GM12878 (cell line): ENCODE measurements at regions not wholly inside any gene's neighbourhood (a gene's known extent, or its start where the extent isn't known, plus 50 kb on each side); places are given as distances from the start of the nearest gene placed in this dataset.

ENCODE experiments used
- ATAC-seq: fragments of 200-7000 bp; cut with Tn5 transposase; 3 replicates; pipeline ENCODE4 v1.9.1; 2020; ENCODE audit warnings: mild to moderate bottlenecking, moderate library complexity
- BruUV-seq: library from RNA; stranded (reverse); fragments of 400-500 nt; replicated peaks from 2 replicates; lab custom pipeline; 2021; lab: Mats Ljungman, UMichigan
- CTCF ChIA-PET: fragments of 300-600 bp; sonication (Branson Sonifier 250); formaldehyde crosslinking; extraction: SDS; loops from one replicate; lab custom pipeline; 2021; ENCODE audit warnings: inconsistent platforms; lab: Yijun Ruan, JAX
- POLR2A ChIA-PET: fragments of 350-600 bp; formaldehyde crosslinking; extraction: SDS; loops from one replicate; lab custom pipeline; 2021; ENCODE audit warnings: inconsistent platforms; lab: Charles Lee
- RAD21 ChIA-PET: fragments of 300-600 bp; sonication (Branson Sonifier 250); formaldehyde crosslinking; loops from one replicate; lab custom pipeline; 2023; ENCODE audit warnings: antibody characterized with exemption; ENCODE audit not compliant: unreplicated experiment; lab: Charles Lee
- SMC1A ChIA-PET: fragments of 300-600 bp; sonication (Branson Sonifier 250); formaldehyde crosslinking; loops from one replicate; lab custom pipeline; 2023; ENCODE audit not compliant: unreplicated experiment, uncharacterized antibody; lab: Charles Lee
- DNase-seq: peaks from one replicate; pipeline ENCODE4 v3.0.0-alpha.2; 2011; ENCODE audit warnings: low read depth, low spot score
- FAIRE-seq: peaks from 3 replicates; lab custom pipeline; 2011; peaks lifted over from hg19 to GRCh38; lab: Jason Lieb, UNC
- H2AFZ ChIP-seq: 2 replicates; pipeline ENCODE4 v1.6.0; 2011; ENCODE audit warnings: low read depth, low read length, control low read depth; ENCODE audit not compliant: control insufficient read depth
- H3K27ac ChIP-seq: 2 replicates; pipeline ENCODE4 v1.5.1; 2011; ENCODE audit warnings: control low read depth; ENCODE audit not compliant: control insufficient read depth, insufficient read depth
- H3K27me3 ChIP-seq, 2 experiments: replicated peaks in 1 of 2; 2 replicates each; pipeline versions ENCODE4 v1.6.0 to v1.6.1; 2011; ENCODE audit warnings: low read length in 1 of 2; ENCODE audit not compliant: control insufficient read depth in 2 of 2, insufficient read depth in 2 of 2
- H3K36me3 ChIP-seq, 2 experiments: 2 replicates each; pipeline ENCODE4 v1.5.1; 2011; ENCODE audit warnings: low read length in 1 of 2; ENCODE audit not compliant: control insufficient read depth in 2 of 2, insufficient read depth in 2 of 2
- H3K4me1 ChIP-seq: 2 replicates; pipeline ENCODE4 v1.6.1; 2011; ENCODE audit warnings: mild to moderate bottlenecking, low read length, moderate library complexity, mixed read lengths; ENCODE audit not compliant: control insufficient read depth, insufficient read depth
- H3K4me2 ChIP-seq: 2 replicates; pipeline ENCODE4 v1.6.0; 2011; ENCODE audit warnings: control low read depth; ENCODE audit not compliant: control insufficient read depth, insufficient read depth
- H3K4me3 ChIP-seq: fragments of 200-600 bp; sonication (generic); 2 replicates; pipeline ENCODE4 v1.5.1; 2016
- H3K79me2 ChIP-seq: 2 replicates; pipeline ENCODE4 v1.6.0; 2011; ENCODE audit warnings: low read length; ENCODE audit not compliant: control insufficient read depth, insufficient read depth
- H3K9ac ChIP-seq: 2 replicates; pipeline ENCODE4 v1.8.0; 2011; ENCODE audit warnings: low read length, control low read depth, mixed read lengths; ENCODE audit not compliant: control insufficient read depth, insufficient read depth
- H3K9me3 ChIP-seq: replicated peaks from 3 replicates; pipeline ENCODE4 v1.5.1; 2011; ENCODE audit warnings: mild to moderate bottlenecking, low read length; ENCODE audit not compliant: control insufficient read depth, insufficient read depth
- H4K20me1 ChIP-seq: 2 replicates; pipeline ENCODE4 v1.6.0; 2011; ENCODE audit not compliant: control insufficient read depth, insufficient read depth
- BCL11A ChIP-seq: IDR thresholded peaks from 2 replicates; pipeline ENCODE4 v1.6.1; 2011; ENCODE audit warnings: low read depth, low read length
- CREM ChIP-seq: IDR thresholded peaks from 2 replicates; pipeline ENCODE4 v1.6.1; 2014; ENCODE audit warnings: antibody characterized with exemption, low read depth
- DPF2 ChIP-seq: fragments of 450-650 bp; IDR thresholded peaks from 2 replicates; pipeline ENCODE4 v1.6.1; 2017; ENCODE audit warnings: mild to moderate bottlenecking
- IKZF1 ChIP-seq: fragments of 450-650 bp; conservative IDR thresholded peaks from 2 replicates; pipeline ENCODE4 v1.6.1; 2017; ENCODE audit warnings: antibody characterized with exemption, mild to moderate bottlenecking
- IKZF2 ChIP-seq, 2 experiments: fragments of 450-650 bp; IDR thresholded peaks; 2 replicates each; pipeline ENCODE4 v1.6.1; 2017; ENCODE audit warnings: mild to moderate bottlenecking in 2 of 2, moderate library complexity in 2 of 2
- IRF4 ChIP-seq: IDR thresholded peaks from 2 replicates; pipeline ENCODE4 v1.6.1; 2011; ENCODE audit warnings: low read depth, low read length
- JUNB ChIP-seq: IDR thresholded peaks from 2 replicates; pipeline ENCODE4 v1.6.1; 2016; ENCODE audit warnings: antibody characterized with exemption, mild to moderate bottlenecking
- RAD21 ChIP-seq: IDR thresholded peaks from 2 replicates; pipeline ENCODE4 v1.6.1; 2011; ENCODE audit warnings: mild to moderate bottlenecking, low read depth, low read length, moderate library complexity; ENCODE audit not compliant: insufficient read depth
- RAD51 ChIP-seq: fragments of 450-650 bp; IDR thresholded peaks from 2 replicates; pipeline ENCODE4 v1.6.1; 2016; ENCODE audit warnings: moderate library complexity, mild to moderate bottlenecking, inconsistent platforms
- RUNX3 ChIP-seq: IDR thresholded peaks from 2 replicates; pipeline ENCODE4 v1.6.1; 2012; ENCODE audit warnings: low read length, inconsistent platforms
- SMC3 ChIP-seq: IDR thresholded peaks from 2 replicates; pipeline ENCODE4 v1.6.1; 2011; ENCODE audit warnings: low read length, improper control_type of control experiment, borderline replicate concordance
- SREBF2 ChIP-seq: IDR thresholded peaks from 2 replicates; pipeline ENCODE4 v1.6.1; 2012; ENCODE audit warnings: mild to moderate bottlenecking, low read length
- YY1 ChIP-seq: IDR thresholded peaks from 2 replicates; pipeline ENCODE4 v1.6.1; 2011; ENCODE audit warnings: low read depth, mild to moderate bottlenecking, low read length
- ZSCAN29 ChIP-seq: fragments of 450-650 bp; IDR thresholded peaks from 2 replicates; pipeline ENCODE4 v1.6.1; 2017; ENCODE audit warnings: mild to moderate bottlenecking, moderate library complexity
- WGBS: methylation state at CpG from one replicate; pipeline ENCODE4 v1.1.6; 2016; ENCODE audit warnings: low lambda C conversion rate; ENCODE audit not compliant: insufficient replicate concordance, insufficient coverage; ENCODE audit errors: missing lambda C conversion rate; 5-methylcytosine and 5-hydroxymethylcytosine counted together
- in situ Hi-C: fragments of 300-500 bp; cut with MboI; formaldehyde crosslinking; loops from 9 replicates; pipeline ENCODE4 v1.14.3; 2018; ENCODE audit warnings: mixed read lengths
- intact Hi-C: fragments of 100-400 bp; cut with micrococcal nuclease; formaldehyde crosslinking; loops from one replicate; pipeline ENCODE4 v1.14.2; 2022; ENCODE audit not compliant: unreplicated experiment
- TF ChIP-seq, protein P1 (sequence below): IDR thresholded peaks from 2 replicates; pipeline ENCODE4 v1.6.1; 2011; ENCODE audit warnings: borderline replicate concordance, low read depth, mild to moderate bottlenecking, moderate library complexity, low read length; ENCODE audit not compliant: insufficient read depth, poor library complexity, severe bottlenecking
- TF ChIP-seq, protein P2 (sequence below): IDR thresholded peaks from 2 replicates; pipeline ENCODE4 v1.6.1; 2012; ENCODE audit warnings: low read depth, low read length, improper control_type of control experiment
- TF ChIP-seq, protein P3 (sequence below): fragments of 450-650 bp; IDR thresholded peaks from 2 replicates; pipeline ENCODE4 v1.6.1; 2017; ENCODE audit warnings: mild to moderate bottlenecking
- TF ChIP-seq, protein P4 (sequence below), 3 experiments: IDR thresholded peaks in 2 of 3; conservative IDR thresholded peaks in 1 of 3; 2 replicates each; pipeline ENCODE4 v1.5.1; 2011; ENCODE audit warnings: low read depth in 3 of 3, low read length in 3 of 3, mild to moderate bottlenecking in 3 of 3, control low read depth in 2 of 3, moderate library complexity in 2 of 3, inconsistent platforms in 1 of 3, mixed read lengths in 1 of 3; ENCODE audit not compliant: control insufficient read depth in 2 of 3, insufficient read depth in 1 of 3; ENCODE audit errors: extremely low read depth in 1 of 3

- intact Hi-C loops, result loop anchor here (1.0 to 10.0 kb wide), 4 partner anchors 390 to 1292 kb away; partner anchors contain the start of gene HLX
- H3K36me3 ChIP-seq, result no peaks in the 10 kb centered on the region
- no peak overlapping the region; the same call in 1 of the 2 replicates for H2AFZ ChIP-seq
- H3K9ac ChIP-seq, result no peak overlapping the region
- TF ChIP-seq, protein P1, sequence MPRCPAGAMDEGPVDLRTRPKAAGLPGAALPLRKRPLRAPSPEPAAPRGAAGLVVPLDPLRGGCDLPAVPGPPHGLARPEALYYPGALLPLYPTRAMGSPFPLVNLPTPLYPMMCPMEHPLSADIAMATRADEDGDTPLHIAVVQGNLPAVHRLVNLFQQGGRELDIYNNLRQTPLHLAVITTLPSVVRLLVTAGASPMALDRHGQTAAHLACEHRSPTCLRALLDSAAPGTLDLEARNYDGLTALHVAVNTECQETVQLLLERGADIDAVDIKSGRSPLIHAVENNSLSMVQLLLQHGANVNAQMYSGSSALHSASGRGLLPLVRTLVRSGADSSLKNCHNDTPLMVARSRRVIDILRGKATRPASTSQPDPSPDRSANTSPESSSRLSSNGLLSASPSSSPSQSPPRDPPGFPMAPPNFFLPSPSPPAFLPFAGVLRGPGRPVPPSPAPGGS, result peak; percentile 16
- TF ChIP-seq SMC3, result peak; percentile 68
- TF ChIP-seq IRF4, result peak; percentile 64; the same call in 1 of the 2 replicates
- 0 out of 2 replicates have a peak, but pooled peaks have one; percentile 25 for TF ChIP-seq YY1
- peak; percentile 55; the same call in 1 of the 2 replicates for TF ChIP-seq JUNB
- no peak for TF ChIP-seq SREBF2
- peak; percentile 38; the same call in 1 of the 2 replicates for TF ChIP-seq RUNX3
- TF ChIP-seq, protein P2, sequence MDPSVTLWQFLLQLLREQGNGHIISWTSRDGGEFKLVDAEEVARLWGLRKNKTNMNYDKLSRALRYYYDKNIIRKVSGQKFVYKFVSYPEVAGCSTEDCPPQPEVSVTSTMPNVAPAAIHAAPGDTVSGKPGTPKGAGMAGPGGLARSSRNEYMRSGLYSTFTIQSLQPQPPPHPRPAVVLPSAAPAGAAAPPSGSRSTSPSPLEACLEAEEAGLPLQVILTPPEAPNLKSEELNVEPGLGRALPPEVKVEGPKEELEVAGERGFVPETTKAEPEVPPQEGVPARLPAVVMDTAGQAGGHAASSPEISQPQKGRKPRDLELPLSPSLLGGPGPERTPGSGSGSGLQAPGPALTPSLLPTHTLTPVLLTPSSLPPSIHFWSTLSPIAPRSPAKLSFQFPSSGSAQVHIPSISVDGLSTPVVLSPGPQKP, result no peak
- no peak for TF ChIP-seq RAD51
- TF ChIP-seq CREM, result no peak
- TF ChIP-seq, protein P3, sequence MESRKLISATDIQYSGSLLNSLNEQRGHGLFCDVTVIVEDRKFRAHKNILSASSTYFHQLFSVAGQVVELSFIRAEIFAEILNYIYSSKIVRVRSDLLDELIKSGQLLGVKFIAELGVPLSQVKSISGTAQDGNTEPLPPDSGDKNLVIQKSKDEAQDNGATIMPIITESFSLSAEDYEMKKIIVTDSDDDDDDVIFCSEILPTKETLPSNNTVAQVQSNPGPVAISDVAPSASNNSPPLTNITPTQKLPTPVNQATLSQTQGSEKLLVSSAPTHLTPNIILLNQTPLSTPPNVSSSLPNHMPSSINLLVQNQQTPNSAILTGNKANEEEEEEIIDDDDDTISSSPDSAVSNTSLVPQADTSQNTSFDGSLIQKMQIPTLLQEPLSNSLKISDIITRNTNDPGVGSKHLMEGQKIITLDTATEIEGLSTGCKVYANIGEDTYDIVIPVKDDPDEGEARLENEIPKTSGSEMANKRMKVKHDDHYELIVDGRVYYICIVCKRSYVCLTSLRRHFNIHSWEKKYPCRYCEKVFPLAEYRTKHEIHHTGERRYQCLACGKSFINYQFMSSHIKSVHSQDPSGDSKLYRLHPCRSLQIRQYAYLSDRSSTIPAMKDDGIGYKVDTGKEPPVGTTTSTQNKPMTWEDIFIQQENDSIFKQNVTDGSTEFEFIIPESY, result no peak
- peak; percentile 54 for TF ChIP-seq RAD21
- 0 out of 2 replicates have a peak, but pooled peaks have one; percentile 39 for TF ChIP-seq IKZF1
- peak; percentile 34 to 36; a peak in 3 of 4 replicates for TF ChIP-seq IKZF2 (IDR thresholded peaks at IDR 0.05)
- TF ChIP-seq, protein P4, sequence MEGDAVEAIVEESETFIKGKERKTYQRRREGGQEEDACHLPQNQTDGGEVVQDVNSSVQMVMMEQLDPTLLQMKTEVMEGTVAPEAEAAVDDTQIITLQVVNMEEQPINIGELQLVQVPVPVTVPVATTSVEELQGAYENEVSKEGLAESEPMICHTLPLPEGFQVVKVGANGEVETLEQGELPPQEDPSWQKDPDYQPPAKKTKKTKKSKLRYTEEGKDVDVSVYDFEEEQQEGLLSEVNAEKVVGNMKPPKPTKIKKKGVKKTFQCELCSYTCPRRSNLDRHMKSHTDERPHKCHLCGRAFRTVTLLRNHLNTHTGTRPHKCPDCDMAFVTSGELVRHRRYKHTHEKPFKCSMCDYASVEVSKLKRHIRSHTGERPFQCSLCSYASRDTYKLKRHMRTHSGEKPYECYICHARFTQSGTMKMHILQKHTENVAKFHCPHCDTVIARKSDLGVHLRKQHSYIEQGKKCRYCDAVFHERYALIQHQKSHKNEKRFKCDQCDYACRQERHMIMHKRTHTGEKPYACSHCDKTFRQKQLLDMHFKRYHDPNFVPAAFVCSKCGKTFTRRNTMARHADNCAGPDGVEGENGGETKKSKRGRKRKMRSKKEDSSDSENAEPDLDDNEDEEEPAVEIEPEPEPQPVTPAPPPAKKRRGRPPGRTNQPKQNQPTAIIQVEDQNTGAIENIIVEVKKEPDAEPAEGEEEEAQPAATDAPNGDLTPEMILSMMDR (IDR thresholded peaks at IDR 0.05 in 2 of 3, conservative IDR thresholded peaks at IDR 0.05 in 1 of 3; ENCODE audit: control insufficient read depth in 2 of 3, extremely low read depth in 1 of 3, insufficient read depth in 1 of 3, low read depth in 3 of 3, low read length in 3 of 3), result peak; percentile 51 to 64 (median 62)
- TF ChIP-seq BCL11A, result peak; percentile 64
- TF ChIP-seq DPF2, result 0 out of 2 replicates have a peak, but pooled peaks have one; percentile 22
- TF ChIP-seq ZSCAN29, result no peak
- no peaks in the 10 kb centered on the region for H3K27me3 ChIP-seq
- DNase-seq (peak; percentile 32), FAIRE-seq (no peak), ATAC-seq (peak; percentile 82)
- CTCF ChIA-PET, result interaction anchor here (0.6 to 3.8 kb wide), 11 partner anchors 9 to 688 kb away, joined by 3 to 21 read pairs (median 3); no protein-coding TSS in a partner anchor
- no TSS peak for BruUV-seq
- H3K27ac ChIP-seq, result no peak overlapping the region
- in situ Hi-C loops, result loop anchor here (10.0 kb wide), 1 partner anchor 442 kb away; no protein-coding TSS in a partner anchor
- no peak overlapping the region for H3K4me3 ChIP-seq
- no peaks in the 10 kb centered on the region; the same call in 1 of the 3 replicates for H3K9me3 ChIP-seq
- no peaks in the 10 kb centered on the region for H3K79me2 ChIP-seq
- H3K4me2 ChIP-seq, result no peak overlapping the region
- no peaks in the 10 kb centered on the region for H3K4me1 ChIP-seq
- WGBS, result 39% methylated on average over 3 of the region's 3 CpGs
- no peaks in the 10 kb centered on the region for H4K20me1 ChIP-seq
- POLR2A ChIA-PET, result no interaction called here
- RAD21 ChIA-PET, result interaction anchor here (0.8 to 2.0 kb wide), 4 partner anchors 188 to 689 kb away, joined by 3 to 7 read pairs (median 4); partner anchors contain the start of gene DUSP10
- SMC1A ChIA-PET, result interaction anchor here (0.7 to 2.0 kb wide), 4 partner anchors 72 to 689 kb away, joined by 3 to 16 read pairs (median 4); no protein-coding TSS in a partner anchor
Measured at GRCh38 chr1:222167111-222167510, 380.8 kb downstream of the HHIPL2 start.
